ENCODE measurements at regions not wholly inside any gene's neighbourhood (a gene's known extent, or its start where the extent isn't known, plus 50 kb on each side); places are given as distances from the start of the nearest gene placed in this dataset.

GRCh38 chr6:97705568-97705967 is 422.6 kb upstream of the MMS22L start:
- Histone ChIP-seq H3K9me3 (no peaks in the 10 kb centered on the region), H3K27me3 (no peaks in the 10 kb centered on the region), H3K36me3 (no peaks in the 10 kb centered on the region), H3K4me3 (no peak overlapping the region), H3K27ac (no peak overlapping the region), H3K4me1 (no peaks in the 10 kb centered on the region)
- DNase-seq, result no peak
- TF ChIP-seq POLR2A (IDR thresholded peaks at IDR 0.05), result no peak
- TF ChIP-seq EP300 (IDR thresholded peaks at IDR 0.05), result no peak
- TF ChIP-seq POLR2AphosphoS5 (IDR thresholded peaks at IDR 0.05), result no peak
- no peak for TF ChIP-seq CTCF (IDR thresholded peaks at IDR 0.05)
- WGBS, 2 donors, result 18 to 23% methylated on average over 2 of the region's 2 CpGs
- intact Hi-C loops (cut with DNase I), result no loop called here

- intact Hi-C loops (cut with DNase I), result no loop called here
- no peak for DNase-seq
These were observed 429.7 kb upstream of the MMS22L start for GRCh38 chr6:97712751-97713150.

GRCh38 chr6:97714772-97715171 is 431.8 kb upstream of the MMS22L start:
- H3K9me3 ChIP-seq, result peaks cover 0 to 3% (median 2%) of the 10 kb centered on the region in 4 donors
- no peak for DNase-seq
- H3K27ac ChIP-seq, result no peak overlapping the region
- TF ChIP-seq EP300 (IDR thresholded peaks at IDR 0.05) (no peak), CTCF (IDR thresholded peaks at IDR 0.05) (no peak), POLR2A (IDR thresholded peaks at IDR 0.05) (no peak), POLR2AphosphoS5 (IDR thresholded peaks at IDR 0.05) (no peak)
- intact Hi-C loops (cut with DNase I), result no loop called here
- H3K4me1 ChIP-seq, result no peaks in the 10 kb centered on the region
- H3K4me3 ChIP-seq, result no peak overlapping the region
- no peaks in the 10 kb centered on the region for H3K27me3 ChIP-seq
- no peaks in the 10 kb centered on the region for H3K36me3 ChIP-seq

More at GRCh38 chr6:97712751-97713150, 429.7 kb upstream of the MMS22L start:
- WGBS, 2 donors, result 87% methylated on average over 4 of the region's 4 CpGs
- Histone ChIP-seq H3K4me1 (no peaks in the 10 kb centered on the region), H3K4me3 (no peak overlapping the region), H3K27me3 (no peaks in the 10 kb centered on the region), H3K36me3 (no peaks in the 10 kb centered on the region), H3K27ac (no peak overlapping the region), H3K9me3 (peaks cover 0 to 3% (median 2%) of the 10 kb centered on the region in 4 donors)
- TF ChIP-seq POLR2A (IDR thresholded peaks at IDR 0.05) (no peak), POLR2AphosphoS5 (IDR thresholded peaks at IDR 0.05) (no peak), CTCF (IDR thresholded peaks at IDR 0.05) (no peak), EP300 (IDR thresholded peaks at IDR 0.05) (no peak)

- no peaks in the 10 kb centered on the region for H3K27me3 ChIP-seq
- DNase-seq, result no peak
- no peak overlapping the region for H3K4me3 ChIP-seq
- WGBS, 2 donors, result 76 to 87% methylated on average over 3 of the region's 3 CpGs
- no peaks in the 10 kb centered on the region for H3K4me1 ChIP-seq
- H3K9me3 ChIP-seq, result peaks cover 0 to 3% (median 2%) of the 10 kb centered on the region in 4 donors
- no peak overlapping the region for H3K27ac ChIP-seq
- no peak for TF ChIP-seq EP300 (IDR thresholded peaks at IDR 0.05)
- H3K36me3 ChIP-seq, result no peaks in the 10 kb centered on the region
- intact Hi-C loops (cut with DNase I), result no loop called here
These were observed 434.1 kb upstream of the MMS22L start for GRCh38 chr6:97717086-97717485.

- no peak for DNase-seq
- H3K9me3 ChIP-seq, result no peaks in the 10 kb centered on the region
- H3K27me3 ChIP-seq, result no peaks in the 10 kb centered on the region
- intact Hi-C loops (cut with DNase I), result no loop called here
- H3K4me3 ChIP-seq, result no peak overlapping the region
- H3K27ac ChIP-seq, result no peak overlapping the region
- TF ChIP-seq EP300 (IDR thresholded peaks at IDR 0.05) (no peak), POLR2A (IDR thresholded peaks at IDR 0.05) (no peak), CTCF (IDR thresholded peaks at IDR 0.05) (no peak), POLR2AphosphoS5 (IDR thresholded peaks at IDR 0.05) (no peak)
- 40 to 60% methylated on average over 2 of the region's 2 CpGs for WGBS, 2 donors
- no peaks in the 10 kb centered on the region for H3K36me3 ChIP-seq
- no peaks in the 10 kb centered on the region for H3K4me1 ChIP-seq
These were observed 443.4 kb upstream of the MMS22L start for GRCh38 chr6:97726378-97726777.

Data from sigmoid colon (tissue), 6 donors.